Prostate gland (tissue), 2 donors: ENCODE measurements at regions not wholly inside any gene's neighbourhood (a gene's known extent, or its start where the extent isn't known, plus 50 kb on each side); places are given as distances from the start of the nearest gene placed in this dataset.

ENCODE experiments used
- POLR2AphosphoS5 ChIP-seq: sonication (generic); formaldehyde crosslinking; IDR thresholded peaks from one replicate; pipeline ENCODE4 v1.6.1; 2017; ENCODE audit warnings: antibody characterized with exemption
- TF ChIP-seq, protein P1 (sequence below), 4 experiments: fragments of 200-600 bp in 2 of 4; fragments of 450-650 bp in 2 of 4; sonication (generic) in 2 of 4; IDR thresholded peaks; 1 replicate in 3 of 4; 2 replicates in 1 of 4; pipeline ENCODE4 v1.5.1; 2016 to 2019; ENCODE audit warnings: antibody characterized with exemption in 4 of 4, mild to moderate bottlenecking in 2 of 4, moderate library complexity in 2 of 4

DNA sequence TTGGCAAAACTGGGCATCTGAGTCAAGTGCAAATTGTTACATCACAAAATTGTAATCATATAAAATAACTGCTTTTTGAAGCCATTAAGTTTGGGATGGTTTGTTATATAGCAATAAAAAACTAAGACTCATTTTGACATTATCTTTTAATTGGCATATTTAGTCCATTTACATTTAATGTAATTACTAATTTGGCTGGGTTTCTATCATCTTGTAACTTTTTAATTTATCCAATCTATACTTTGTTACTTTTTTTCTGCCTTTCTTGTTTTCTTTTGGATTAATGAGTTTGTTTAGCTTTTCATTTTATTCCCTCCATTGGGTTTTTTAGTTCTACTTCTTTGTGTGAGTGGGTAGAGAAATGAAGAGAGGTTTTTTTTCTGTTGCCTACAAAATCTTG is 76.3 kb downstream of the DRAM2 start:
- TF ChIP-seq, protein P1, sequence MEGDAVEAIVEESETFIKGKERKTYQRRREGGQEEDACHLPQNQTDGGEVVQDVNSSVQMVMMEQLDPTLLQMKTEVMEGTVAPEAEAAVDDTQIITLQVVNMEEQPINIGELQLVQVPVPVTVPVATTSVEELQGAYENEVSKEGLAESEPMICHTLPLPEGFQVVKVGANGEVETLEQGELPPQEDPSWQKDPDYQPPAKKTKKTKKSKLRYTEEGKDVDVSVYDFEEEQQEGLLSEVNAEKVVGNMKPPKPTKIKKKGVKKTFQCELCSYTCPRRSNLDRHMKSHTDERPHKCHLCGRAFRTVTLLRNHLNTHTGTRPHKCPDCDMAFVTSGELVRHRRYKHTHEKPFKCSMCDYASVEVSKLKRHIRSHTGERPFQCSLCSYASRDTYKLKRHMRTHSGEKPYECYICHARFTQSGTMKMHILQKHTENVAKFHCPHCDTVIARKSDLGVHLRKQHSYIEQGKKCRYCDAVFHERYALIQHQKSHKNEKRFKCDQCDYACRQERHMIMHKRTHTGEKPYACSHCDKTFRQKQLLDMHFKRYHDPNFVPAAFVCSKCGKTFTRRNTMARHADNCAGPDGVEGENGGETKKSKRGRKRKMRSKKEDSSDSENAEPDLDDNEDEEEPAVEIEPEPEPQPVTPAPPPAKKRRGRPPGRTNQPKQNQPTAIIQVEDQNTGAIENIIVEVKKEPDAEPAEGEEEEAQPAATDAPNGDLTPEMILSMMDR (IDR thresholded peaks at IDR 0.05) = no peak
- no peak for TF ChIP-seq POLR2AphosphoS5
